ENCODE measurements at regions not wholly inside any gene's neighbourhood (a gene's known extent, or its start where the extent isn't known, plus 50 kb on each side); places are given as distances from the start of the nearest gene placed in this dataset.

- Mint-ChIP-seq H3K4me3 (ENCODE audit: unreplicated experiment) (no peak overlapping the region), H3K4me1 (ENCODE audit: low read depth) (no peaks in the 10 kb centered on the region), H3K36me3 (ENCODE audit: low read depth) (no peaks in the 10 kb centered on the region), H3K27me3 (ENCODE audit: low read depth) (no peaks in the 10 kb centered on the region), H3K9me3 (ENCODE audit: low read depth) (peaks cover 12% of the 10 kb centered on the region), H3K27ac (ENCODE audit: unreplicated experiment) (no peak overlapping the region)
- no peak for DNase-seq (ENCODE audit: low spot score)
- no peak for TF ChIP-seq CTCF (IDR thresholded peaks at IDR 0.05)
Measured at GRCh38 chr2:123128951-123129350, 896.1 kb upstream of the CNTNAP5 start.

GRCh38 chr2:123136419-123136818 lies 888.7 kb upstream of the CNTNAP5 start:
- Mint-ChIP-seq H3K4me1 (ENCODE audit: low read depth) (no peaks in the 10 kb centered on the region), H3K36me3 (ENCODE audit: low read depth) (no peaks in the 10 kb centered on the region), H3K27ac (ENCODE audit: unreplicated experiment) (no peak overlapping the region), H3K27me3 (ENCODE audit: low read depth) (no peaks in the 10 kb centered on the region), H3K4me3 (ENCODE audit: unreplicated experiment) (no peak overlapping the region), H3K9me3 (ENCODE audit: low read depth) (peaks cover 10% of the 10 kb centered on the region)
- TF ChIP-seq CTCF (IDR thresholded peaks at IDR 0.05) = no peak
- no peak for DNase-seq (ENCODE audit: low spot score)

- no peak for TF ChIP-seq CTCF (IDR thresholded peaks at IDR 0.05)
- no peak overlapping the region for H3K27ac Mint-ChIP-seq (ENCODE audit: unreplicated experiment)
- H3K4me1 Mint-ChIP-seq (ENCODE audit: low read depth) = no peaks in the 10 kb centered on the region
- DNase-seq (ENCODE audit: low spot score) = no peak
- H3K4me3 Mint-ChIP-seq (ENCODE audit: unreplicated experiment) = no peak overlapping the region
- peaks cover 7% of the 10 kb centered on the region for H3K9me3 Mint-ChIP-seq (ENCODE audit: low read depth)
- no peaks in the 10 kb centered on the region for H3K36me3 Mint-ChIP-seq (ENCODE audit: low read depth)
- peaks cover 3% of the 10 kb centered on the region for H3K27me3 Mint-ChIP-seq (ENCODE audit: low read depth)
Measured at GRCh38 chr2:123144082-123144481, 881.0 kb upstream of the CNTNAP5 start.

- Mint-ChIP-seq H3K4me3 (ENCODE audit: unreplicated experiment) (no peak overlapping the region), H3K36me3 (ENCODE audit: low read depth) (no peaks in the 10 kb centered on the region), H3K9me3 (ENCODE audit: low read depth) (no peaks in the 10 kb centered on the region), H3K4me1 (ENCODE audit: low read depth) (peaks cover 4% of the 10 kb centered on the region), H3K27ac (ENCODE audit: unreplicated experiment) (no peak overlapping the region), H3K27me3 (ENCODE audit: low read depth) (no peaks in the 10 kb centered on the region)
- no peak for DNase-seq (ENCODE audit: low spot score)
- no peak for TF ChIP-seq CTCF (IDR thresholded peaks at IDR 0.05)
Measured at GRCh38 chr2:123153041-123153440, 872.0 kb upstream of the CNTNAP5 start.

- TF ChIP-seq CTCF (IDR thresholded peaks at IDR 0.05) = no peak
- H3K36me3 Mint-ChIP-seq (ENCODE audit: low read depth) = no peaks in the 10 kb centered on the region
- DNase-seq (ENCODE audit: low spot score) = no peak
- H3K27me3 Mint-ChIP-seq (ENCODE audit: low read depth) = no peaks in the 10 kb centered on the region
- no peak overlapping the region for H3K27ac Mint-ChIP-seq (ENCODE audit: unreplicated experiment)
- no peaks in the 10 kb centered on the region for H3K9me3 Mint-ChIP-seq (ENCODE audit: low read depth)
- H3K4me1 Mint-ChIP-seq (ENCODE audit: low read depth) = peaks cover 4% of the 10 kb centered on the region
- H3K4me3 Mint-ChIP-seq (ENCODE audit: unreplicated experiment) = no peak overlapping the region
Measured at GRCh38 chr2:123154195-123154594, 870.9 kb upstream of the CNTNAP5 start.

Data from chondrocyte (in vitro differentiated cells).